ENCODE measurements at regions not wholly inside any gene's neighbourhood (a gene's known extent, or its start where the extent isn't known, plus 50 kb on each side); places are given as distances from the start of the nearest gene placed in this dataset.

DNA sequence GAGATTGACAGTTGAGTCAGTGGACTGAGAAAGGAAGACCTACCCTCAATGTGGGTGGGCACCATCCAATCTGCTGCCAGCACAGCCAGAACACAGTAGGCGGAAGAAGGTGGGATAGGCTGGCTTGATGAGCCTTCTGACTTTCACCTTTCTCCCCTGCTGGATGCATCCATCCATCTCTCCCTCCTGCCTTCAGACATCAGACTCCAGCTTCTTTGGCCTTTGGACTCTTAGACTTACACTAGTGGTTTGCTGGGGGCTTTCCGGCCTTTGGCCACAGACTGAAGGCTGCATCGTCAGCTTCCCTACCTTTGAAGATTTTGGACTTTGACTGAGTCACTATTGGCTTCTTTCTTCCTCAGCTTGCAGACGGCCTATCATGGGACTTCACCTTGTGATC is 456.5 kb upstream of the MIS18BP1 start:
- no peak for ATAC-seq
- TF ChIP-seq SNAI2 (CRISPR knock-in tag; IDR thresholded peaks at IDR 0.05) = no peak

DNA sequence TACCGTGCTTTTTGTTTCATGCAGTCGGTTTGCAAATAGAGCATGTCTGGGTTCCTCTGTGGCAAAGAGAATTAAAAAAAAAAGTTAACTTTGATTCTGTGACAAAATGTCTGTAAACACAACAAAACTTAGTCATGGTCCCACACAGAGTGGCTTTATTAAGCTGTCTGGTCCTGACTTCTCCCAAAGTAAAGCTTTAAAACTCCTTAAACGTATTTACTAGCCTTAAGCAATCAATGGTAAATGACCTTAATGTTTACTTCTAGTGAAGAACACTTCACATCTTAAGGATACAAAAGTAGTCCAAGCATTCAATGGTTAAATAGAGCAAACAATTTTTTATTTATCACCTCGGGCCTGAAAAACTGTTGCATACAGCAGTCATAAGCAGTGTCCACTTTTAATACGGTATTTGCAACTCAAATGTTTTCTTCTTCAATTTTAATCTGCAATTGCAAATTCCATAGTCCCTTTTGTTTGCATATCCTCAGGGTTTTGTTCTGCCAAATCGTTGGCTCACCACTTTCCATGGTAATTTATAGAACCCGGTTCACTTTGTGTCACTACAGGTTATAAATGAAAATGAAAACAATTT is 453.0 kb upstream of the MIS18BP1 start:
- TF ChIP-seq PPARA (CRISPR knock-in tag; IDR thresholded peaks at IDR 0.05; ENCODE audit: borderline replicate concordance) (no peak), ZFP30 (CRISPR knock-in tag; IDR thresholded peaks at IDR 0.05) (no peak)
- no peak for ATAC-seq

DNA sequence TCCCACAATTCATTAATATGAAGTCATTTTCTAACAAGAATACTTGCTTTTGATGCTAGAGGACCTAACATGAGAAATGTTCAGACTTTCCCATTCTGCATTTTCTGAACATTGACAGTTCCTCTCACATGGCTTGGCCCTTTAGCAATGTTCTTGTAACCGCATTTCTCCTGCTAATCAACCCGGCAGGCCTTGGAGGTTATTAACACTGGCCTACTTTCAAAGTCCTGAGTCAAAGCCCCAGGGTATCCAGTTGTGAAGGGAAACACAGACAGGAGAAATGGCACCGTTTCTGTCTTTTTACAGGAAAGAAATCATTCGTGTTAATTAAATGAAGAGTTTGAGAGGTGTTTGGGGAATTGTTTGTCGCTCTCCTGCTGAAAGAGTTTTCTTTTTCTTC is 446.5 kb upstream of the MIS18BP1 start:
- no peak for ATAC-seq
- TF ChIP-seq TOX (CRISPR knock-in tag; IDR thresholded peaks at IDR 0.05; ENCODE audit: borderline replicate concordance) = no peak
- TF ChIP-seq, protein P1, sequence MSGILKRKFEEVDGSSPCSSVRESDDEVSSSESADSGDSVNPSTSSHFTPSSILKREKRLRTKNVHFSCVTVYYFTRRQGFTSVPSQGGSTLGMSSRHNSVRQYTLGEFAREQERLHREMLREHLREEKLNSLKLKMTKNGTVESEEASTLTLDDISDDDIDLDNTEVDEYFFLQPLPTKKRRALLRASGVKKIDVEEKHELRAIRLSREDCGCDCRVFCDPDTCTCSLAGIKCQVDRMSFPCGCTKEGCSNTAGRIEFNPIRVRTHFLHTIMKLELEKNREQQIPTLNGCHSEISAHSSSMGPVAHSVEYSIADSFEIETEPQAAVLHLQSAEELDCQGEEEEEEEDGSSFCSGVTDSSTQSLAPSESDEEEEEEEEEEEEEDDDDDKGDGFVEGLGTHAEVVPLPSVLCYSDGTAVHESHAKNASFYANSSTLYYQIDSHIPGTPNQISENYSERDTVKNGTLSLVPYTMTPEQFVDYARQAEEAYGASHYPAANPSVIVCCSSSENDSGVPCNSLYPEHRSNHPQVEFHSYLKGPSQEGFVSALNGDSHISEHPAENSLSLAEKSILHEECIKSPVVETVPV (CRISPR knock-in tag; IDR thresholded peaks at IDR 0.05) = no peak
- no peak for TF ChIP-seq OSR1 (CRISPR knock-in tag; IDR thresholded peaks at IDR 0.05)
- no peak for TF ChIP-seq RARB (CRISPR knock-in tag; IDR thresholded peaks at IDR 0.05)
- TF ChIP-seq ZC3H10 (CRISPR knock-in tag; IDR thresholded peaks at IDR 0.05) = no peak
- no peak for TF ChIP-seq ZFP30 (CRISPR knock-in tag; IDR thresholded peaks at IDR 0.05)
- TF ChIP-seq, protein P2, sequence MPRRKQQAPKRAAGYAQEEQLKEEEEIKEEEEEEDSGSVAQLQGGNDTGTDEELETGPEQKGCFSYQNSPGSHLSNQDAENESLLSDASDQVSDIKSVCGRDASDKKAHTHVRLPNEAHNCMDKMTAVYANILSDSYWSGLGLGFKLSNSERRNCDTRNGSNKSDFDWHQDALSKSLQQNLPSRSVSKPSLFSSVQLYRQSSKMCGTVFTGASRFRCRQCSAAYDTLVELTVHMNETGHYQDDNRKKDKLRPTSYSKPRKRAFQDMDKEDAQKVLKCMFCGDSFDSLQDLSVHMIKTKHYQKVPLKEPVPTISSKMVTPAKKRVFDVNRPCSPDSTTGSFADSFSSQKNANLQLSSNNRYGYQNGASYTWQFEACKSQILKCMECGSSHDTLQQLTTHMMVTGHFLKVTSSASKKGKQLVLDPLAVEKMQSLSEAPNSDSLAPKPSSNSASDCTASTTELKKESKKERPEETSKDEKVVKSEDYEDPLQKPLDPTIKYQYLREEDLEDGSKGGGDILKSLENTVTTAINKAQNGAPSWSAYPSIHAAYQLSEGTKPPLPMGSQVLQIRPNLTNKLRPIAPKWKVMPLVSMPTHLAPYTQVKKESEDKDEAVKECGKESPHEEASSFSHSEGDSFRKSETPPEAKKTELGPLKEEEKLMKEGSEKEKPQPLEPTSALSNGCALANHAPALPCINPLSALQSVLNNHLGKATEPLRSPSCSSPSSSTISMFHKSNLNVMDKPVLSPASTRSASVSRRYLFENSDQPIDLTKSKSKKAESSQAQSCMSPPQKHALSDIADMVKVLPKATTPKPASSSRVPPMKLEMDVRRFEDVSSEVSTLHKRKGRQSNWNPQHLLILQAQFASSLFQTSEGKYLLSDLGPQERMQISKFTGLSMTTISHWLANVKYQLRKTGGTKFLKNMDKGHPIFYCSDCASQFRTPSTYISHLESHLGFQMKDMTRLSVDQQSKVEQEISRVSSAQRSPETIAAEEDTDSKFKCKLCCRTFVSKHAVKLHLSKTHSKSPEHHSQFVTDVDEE (CRISPR knock-in tag; IDR thresholded peaks at IDR 0.05) = no peak
- TF ChIP-seq ZFP3 (CRISPR knock-in tag; IDR thresholded peaks at IDR 0.05) = no peak

DNA sequence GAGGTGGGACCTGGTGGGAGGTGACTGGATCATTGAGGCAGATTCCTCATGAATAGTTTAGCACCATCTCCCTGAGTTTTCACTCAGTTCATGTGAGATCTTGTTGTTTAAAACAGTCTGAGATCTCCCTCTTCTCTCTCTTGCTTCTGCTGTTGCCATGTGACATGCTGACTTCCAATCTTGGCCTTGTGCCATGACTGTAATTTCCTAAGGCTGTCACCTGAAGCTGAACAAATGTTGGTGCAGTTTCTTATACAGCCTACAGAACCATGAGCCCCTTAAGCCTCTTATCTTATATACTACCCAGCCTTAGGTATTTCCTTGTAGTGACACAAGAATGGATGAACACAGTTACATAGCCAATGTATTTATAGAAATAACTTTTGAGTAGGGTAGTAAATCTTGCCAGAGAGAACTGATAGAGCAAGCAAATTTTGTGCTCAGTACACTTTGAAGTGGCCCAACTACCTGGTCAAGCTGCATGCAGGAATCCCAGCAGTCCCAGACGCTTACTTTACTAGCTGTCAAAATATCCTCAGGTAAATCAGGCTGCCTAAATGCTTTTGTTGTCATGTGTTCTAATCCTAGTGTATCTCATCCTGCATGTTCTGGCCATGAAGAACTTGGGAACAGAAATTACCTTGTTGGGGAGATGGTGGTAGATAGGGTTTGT is 445.6 kb upstream of the MIS18BP1 start:
- no peak for ATAC-seq
- TF ChIP-seq TCF4 (CRISPR knock-in tag; IDR thresholded peaks at IDR 0.05; ENCODE audit: borderline replicate concordance) (no peak), GLIS3 (CRISPR knock-in tag; IDR thresholded peaks at IDR 0.05) (no peak), OSR1 (CRISPR knock-in tag; IDR thresholded peaks at IDR 0.05) (no peak), ZC3H10 (CRISPR knock-in tag; IDR thresholded peaks at IDR 0.05) (no peak), ISL1 (CRISPR knock-in tag; IDR thresholded peaks at IDR 0.05) (no peak), ZFP30 (CRISPR knock-in tag; IDR thresholded peaks at IDR 0.05) (no peak), ZNF8 (CRISPR knock-in tag; IDR thresholded peaks at IDR 0.05) (no peak), PPARA (CRISPR knock-in tag; IDR thresholded peaks at IDR 0.05; ENCODE audit: borderline replicate concordance) (no peak), ZFP3 (CRISPR knock-in tag; IDR thresholded peaks at IDR 0.05) (no peak), BACH2 (CRISPR knock-in tag; IDR thresholded peaks at IDR 0.05; ENCODE audit: borderline replicate concordance) (no peak), TOX (CRISPR knock-in tag; IDR thresholded peaks at IDR 0.05; ENCODE audit: borderline replicate concordance) (no peak), ZNF565 (CRISPR knock-in tag; conservative IDR thresholded peaks at IDR 0.05; ENCODE audit: low read depth) (no peak)
- TF ChIP-seq, protein P3, sequence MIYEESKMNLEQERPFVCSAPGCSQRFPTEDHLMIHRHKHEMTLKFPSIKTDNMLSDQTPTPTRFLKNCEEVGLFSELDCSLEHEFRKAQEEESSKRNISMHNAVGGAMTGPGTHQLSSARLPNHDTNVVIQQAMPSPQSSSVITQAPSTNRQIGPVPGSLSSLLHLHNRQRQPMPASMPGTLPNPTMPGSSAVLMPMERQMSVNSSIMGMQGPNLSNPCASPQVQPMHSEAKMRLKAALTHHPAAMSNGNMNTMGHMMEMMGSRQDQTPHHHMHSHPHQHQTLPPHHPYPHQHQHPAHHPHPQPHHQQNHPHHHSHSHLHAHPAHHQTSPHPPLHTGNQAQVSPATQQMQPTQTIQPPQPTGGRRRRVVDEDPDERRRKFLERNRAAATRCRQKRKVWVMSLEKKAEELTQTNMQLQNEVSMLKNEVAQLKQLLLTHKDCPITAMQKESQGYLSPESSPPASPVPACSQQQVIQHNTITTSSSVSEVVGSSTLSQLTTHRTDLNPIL (CRISPR knock-in tag; IDR thresholded peaks at IDR 0.05; ENCODE audit: low read depth) = no peak
- TF ChIP-seq, protein P4, sequence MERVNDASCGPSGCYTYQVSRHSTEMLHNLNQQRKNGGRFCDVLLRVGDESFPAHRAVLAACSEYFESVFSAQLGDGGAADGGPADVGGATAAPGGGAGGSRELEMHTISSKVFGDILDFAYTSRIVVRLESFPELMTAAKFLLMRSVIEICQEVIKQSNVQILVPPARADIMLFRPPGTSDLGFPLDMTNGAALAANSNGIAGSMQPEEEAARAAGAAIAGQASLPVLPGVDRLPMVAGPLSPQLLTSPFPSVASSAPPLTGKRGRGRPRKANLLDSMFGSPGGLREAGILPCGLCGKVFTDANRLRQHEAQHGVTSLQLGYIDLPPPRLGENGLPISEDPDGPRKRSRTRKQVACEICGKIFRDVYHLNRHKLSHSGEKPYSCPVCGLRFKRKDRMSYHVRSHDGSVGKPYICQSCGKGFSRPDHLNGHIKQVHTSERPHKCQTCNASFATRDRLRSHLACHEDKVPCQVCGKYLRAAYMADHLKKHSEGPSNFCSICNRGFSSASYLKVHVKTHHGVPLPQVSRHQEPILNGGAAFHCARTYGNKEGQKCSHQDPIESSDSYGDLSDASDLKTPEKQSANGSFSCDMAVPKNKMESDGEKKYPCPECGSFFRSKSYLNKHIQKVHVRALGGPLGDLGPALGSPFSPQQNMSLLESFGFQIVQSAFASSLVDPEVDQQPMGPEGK (CRISPR knock-in tag; IDR thresholded peaks at IDR 0.05; ENCODE audit: borderline replicate concordance) = no peak
- TF ChIP-seq, protein P5, sequence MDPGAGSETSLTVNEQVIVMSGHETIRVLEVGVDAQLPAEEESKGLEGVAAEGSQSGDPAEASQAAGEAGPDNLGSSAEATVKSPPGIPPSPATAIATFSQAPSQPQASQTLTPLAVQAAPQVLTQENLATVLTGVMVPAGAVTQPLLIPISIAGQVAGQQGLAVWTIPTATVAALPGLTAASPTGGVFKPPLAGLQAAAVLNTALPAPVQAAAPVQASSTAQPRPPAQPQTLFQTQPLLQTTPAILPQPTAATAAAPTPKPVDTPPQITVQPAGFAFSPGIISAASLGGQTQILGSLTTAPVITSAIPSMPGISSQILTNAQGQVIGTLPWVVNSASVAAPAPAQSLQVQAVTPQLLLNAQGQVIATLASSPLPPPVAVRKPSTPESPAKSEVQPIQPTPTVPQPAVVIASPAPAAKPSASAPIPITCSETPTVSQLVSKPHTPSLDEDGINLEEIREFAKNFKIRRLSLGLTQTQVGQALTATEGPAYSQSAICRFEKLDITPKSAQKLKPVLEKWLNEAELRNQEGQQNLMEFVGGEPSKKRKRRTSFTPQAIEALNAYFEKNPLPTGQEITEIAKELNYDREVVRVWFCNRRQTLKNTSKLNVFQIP (CRISPR knock-in tag; IDR thresholded peaks at IDR 0.05; ENCODE audit: borderline replicate concordance, low read depth) = no peak
